SK-N-SH treated with all-trans-retinoic acid at 6 μM for 48 hours (cell line): ENCODE measurements at regions not wholly inside any gene's neighbourhood (a gene's known extent, or its start where the extent isn't known, plus 50 kb on each side); places are given as distances from the start of the nearest gene placed in this dataset.

ENCODE experiments used
- ARNTL ChIP-seq: fragments of 450-650 bp; formaldehyde crosslinking; IDR thresholded peaks from 2 replicates; pipeline ENCODE4 v1.5.0; 2020; ENCODE audit warnings: low read depth, mild to moderate bottlenecking, moderate library complexity, borderline replicate concordance
- CSDC2 ChIP-seq: fragments of 250-450 bp; sonication (Bioruptor Pico); IDR thresholded peaks from 2 replicates; pipeline ENCODE4 v1.5.0; 2020; ENCODE audit warnings: mild to moderate bottlenecking, moderate library complexity
- ESRRG ChIP-seq: fragments of 250-450 bp; sonication (Bioruptor Pico); IDR thresholded peaks from 2 replicates; pipeline ENCODE4 v1.6.1; 2021; ENCODE audit warnings: mild to moderate bottlenecking
- GLIS3 ChIP-seq: fragments of 250-450 bp; sonication (Bioruptor Pico); IDR thresholded peaks from 2 replicates; pipeline ENCODE4 v1.5.0; 2020; ENCODE audit warnings: mild to moderate bottlenecking, moderate library complexity
- PPARA ChIP-seq: fragments of 250-450 bp; sonication (Bioruptor Pico); IDR thresholded peaks from 2 replicates; pipeline ENCODE4 v1.5.0; 2020; ENCODE audit warnings: mild to moderate bottlenecking, borderline replicate concordance
- RARB ChIP-seq: fragments of 250-450 bp; sonication (Bioruptor Pico); IDR thresholded peaks from 2 replicates; pipeline ENCODE4 v1.8.0; 2021; ENCODE audit warnings: mild to moderate bottlenecking, moderate library complexity
- TCF4 ChIP-seq: fragments of 250-450 bp; sonication (Bioruptor Pico); IDR thresholded peaks from 2 replicates; pipeline ENCODE4 v1.8.0; 2021; ENCODE audit warnings: mild to moderate bottlenecking, moderate library complexity, borderline replicate concordance
- ZC3H10 ChIP-seq: fragments of 250-450 bp; sonication (Bioruptor Pico); IDR thresholded peaks from 2 replicates; pipeline ENCODE4 v1.5.1; 2021; ENCODE audit warnings: mild to moderate bottlenecking, moderate library complexity
- ZFP3 ChIP-seq: fragments of 250-450 bp; sonication (Bioruptor Pico); IDR thresholded peaks from 2 replicates; pipeline ENCODE4 v1.5.0; 2020; ENCODE audit warnings: mild to moderate bottlenecking, moderate library complexity
- ZFP30 ChIP-seq: fragments of 450-650 bp; formaldehyde crosslinking; IDR thresholded peaks from 2 replicates; pipeline ENCODE4 v1.5.0; 2022; ENCODE audit warnings: mild to moderate bottlenecking, moderate library complexity
- ZNF70 ChIP-seq: fragments of 450-650 bp; formaldehyde crosslinking; IDR thresholded peaks from 2 replicates; pipeline ENCODE4 v1.5.0; 2020; ENCODE audit warnings: mild to moderate bottlenecking, moderate library complexity
- TF ChIP-seq, protein P1 (sequence below): fragments of 250-450 bp; sonication (Bioruptor Pico); IDR thresholded peaks from 2 replicates; pipeline ENCODE4 v1.5.1; 2020; ENCODE audit warnings: low read depth, mild to moderate bottlenecking, moderate library complexity
- TF ChIP-seq, protein P2 (sequence below): fragments of 250-450 bp; sonication (Bioruptor Pico); IDR thresholded peaks from 2 replicates; pipeline ENCODE4 v1.8.0; 2021; ENCODE audit warnings: low read depth, mild to moderate bottlenecking, moderate library complexity, borderline replicate concordance
- TF ChIP-seq, protein P3 (sequence below): fragments of 250-450 bp; sonication (Bioruptor Pico); IDR thresholded peaks from 2 replicates; pipeline ENCODE4 v1.8.0; 2020; ENCODE audit warnings: mild to moderate bottlenecking, moderate library complexity, borderline replicate concordance

DNA sequence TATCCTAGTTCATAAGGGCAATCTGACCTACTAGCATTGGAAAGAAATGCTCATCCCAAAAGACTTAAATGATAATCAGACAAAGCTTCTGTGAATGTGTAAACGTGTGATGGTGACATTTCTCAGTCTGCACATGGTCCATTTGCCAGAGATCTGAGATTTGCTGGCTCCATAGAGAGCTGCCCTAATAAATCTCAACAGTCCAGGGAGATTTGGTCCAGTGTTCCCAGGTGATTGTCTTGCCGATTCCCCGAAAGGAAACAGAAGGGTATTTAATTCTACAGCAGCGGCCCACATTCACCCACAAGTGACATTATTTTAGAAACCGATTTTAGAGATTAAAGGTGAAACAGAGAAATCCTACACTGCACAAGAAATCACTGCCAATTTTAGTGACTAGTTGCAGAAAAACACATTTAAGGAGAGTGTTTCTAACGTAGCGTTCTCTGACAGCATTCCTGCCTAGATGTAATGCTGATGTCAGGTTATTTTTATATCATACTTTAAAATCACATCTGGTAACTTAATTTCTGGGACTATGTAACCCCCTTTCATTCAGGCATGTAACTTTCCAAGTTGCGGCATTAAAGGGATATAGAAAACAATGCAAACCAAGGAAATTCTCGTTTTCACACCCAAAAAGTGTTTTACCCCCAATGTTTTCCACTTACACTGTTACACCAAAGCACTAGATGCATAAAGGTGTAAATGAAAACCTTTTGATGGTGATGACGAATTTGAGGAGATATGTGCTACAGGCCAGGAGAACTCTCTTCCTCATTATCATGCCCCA lies 231.9 kb upstream of the FN1 start:
- TF ChIP-seq CSDC2 (0 out of 2 replicates have a peak, but pooled peaks have one; percentile 19), ARNTL (no peak), ESRRG (no peak), ZNF70 (CRISPR knock-in tag) (no peak), RARB (no peak), ZC3H10 (CRISPR knock-in tag) (no peak), TCF4 (CRISPR knock-in tag) (no peak), ZFP30 (CRISPR knock-in tag) (no peak), ZFP3 (CRISPR knock-in tag) (no peak), GLIS3 (CRISPR knock-in tag) (no peak), PPARA (CRISPR knock-in tag) (no peak)
- TF ChIP-seq, protein P1, sequence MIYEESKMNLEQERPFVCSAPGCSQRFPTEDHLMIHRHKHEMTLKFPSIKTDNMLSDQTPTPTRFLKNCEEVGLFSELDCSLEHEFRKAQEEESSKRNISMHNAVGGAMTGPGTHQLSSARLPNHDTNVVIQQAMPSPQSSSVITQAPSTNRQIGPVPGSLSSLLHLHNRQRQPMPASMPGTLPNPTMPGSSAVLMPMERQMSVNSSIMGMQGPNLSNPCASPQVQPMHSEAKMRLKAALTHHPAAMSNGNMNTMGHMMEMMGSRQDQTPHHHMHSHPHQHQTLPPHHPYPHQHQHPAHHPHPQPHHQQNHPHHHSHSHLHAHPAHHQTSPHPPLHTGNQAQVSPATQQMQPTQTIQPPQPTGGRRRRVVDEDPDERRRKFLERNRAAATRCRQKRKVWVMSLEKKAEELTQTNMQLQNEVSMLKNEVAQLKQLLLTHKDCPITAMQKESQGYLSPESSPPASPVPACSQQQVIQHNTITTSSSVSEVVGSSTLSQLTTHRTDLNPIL (CRISPR knock-in tag) = no peak
- TF ChIP-seq, protein P2, sequence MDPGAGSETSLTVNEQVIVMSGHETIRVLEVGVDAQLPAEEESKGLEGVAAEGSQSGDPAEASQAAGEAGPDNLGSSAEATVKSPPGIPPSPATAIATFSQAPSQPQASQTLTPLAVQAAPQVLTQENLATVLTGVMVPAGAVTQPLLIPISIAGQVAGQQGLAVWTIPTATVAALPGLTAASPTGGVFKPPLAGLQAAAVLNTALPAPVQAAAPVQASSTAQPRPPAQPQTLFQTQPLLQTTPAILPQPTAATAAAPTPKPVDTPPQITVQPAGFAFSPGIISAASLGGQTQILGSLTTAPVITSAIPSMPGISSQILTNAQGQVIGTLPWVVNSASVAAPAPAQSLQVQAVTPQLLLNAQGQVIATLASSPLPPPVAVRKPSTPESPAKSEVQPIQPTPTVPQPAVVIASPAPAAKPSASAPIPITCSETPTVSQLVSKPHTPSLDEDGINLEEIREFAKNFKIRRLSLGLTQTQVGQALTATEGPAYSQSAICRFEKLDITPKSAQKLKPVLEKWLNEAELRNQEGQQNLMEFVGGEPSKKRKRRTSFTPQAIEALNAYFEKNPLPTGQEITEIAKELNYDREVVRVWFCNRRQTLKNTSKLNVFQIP (CRISPR knock-in tag) = no peak
- TF ChIP-seq, protein P3, sequence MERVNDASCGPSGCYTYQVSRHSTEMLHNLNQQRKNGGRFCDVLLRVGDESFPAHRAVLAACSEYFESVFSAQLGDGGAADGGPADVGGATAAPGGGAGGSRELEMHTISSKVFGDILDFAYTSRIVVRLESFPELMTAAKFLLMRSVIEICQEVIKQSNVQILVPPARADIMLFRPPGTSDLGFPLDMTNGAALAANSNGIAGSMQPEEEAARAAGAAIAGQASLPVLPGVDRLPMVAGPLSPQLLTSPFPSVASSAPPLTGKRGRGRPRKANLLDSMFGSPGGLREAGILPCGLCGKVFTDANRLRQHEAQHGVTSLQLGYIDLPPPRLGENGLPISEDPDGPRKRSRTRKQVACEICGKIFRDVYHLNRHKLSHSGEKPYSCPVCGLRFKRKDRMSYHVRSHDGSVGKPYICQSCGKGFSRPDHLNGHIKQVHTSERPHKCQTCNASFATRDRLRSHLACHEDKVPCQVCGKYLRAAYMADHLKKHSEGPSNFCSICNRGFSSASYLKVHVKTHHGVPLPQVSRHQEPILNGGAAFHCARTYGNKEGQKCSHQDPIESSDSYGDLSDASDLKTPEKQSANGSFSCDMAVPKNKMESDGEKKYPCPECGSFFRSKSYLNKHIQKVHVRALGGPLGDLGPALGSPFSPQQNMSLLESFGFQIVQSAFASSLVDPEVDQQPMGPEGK = no peak
